Loucy (cell line): ENCODE measurements at regions not wholly inside any gene's neighbourhood (a gene's known extent, or its start where the extent isn't known, plus 50 kb on each side); places are given as distances from the start of the nearest gene placed in this dataset.

Experiments
- H2AFZ ChIP-seq: fragments of 200-600 bp; sonication (generic); 2 replicates; pipeline ENCODE4 v1.6.0; 2016; ENCODE audit warnings: antibody characterized with exemption, mild to moderate bottlenecking, low read length, moderate library complexity
- H3F3A ChIP-seq: fragments of 200-600 bp; 2 replicates; pipeline ENCODE4 v1.6.0; 2016; ENCODE audit warnings: antibody characterized with exemption, low read depth, mild to moderate bottlenecking
- H3K27me3 ChIP-seq: fragments of 200-600 bp; sonication (generic); 2 replicates; pipeline ENCODE4 v1.6.1; 2014; ENCODE audit warnings: low read length, mild to moderate bottlenecking; ENCODE audit not compliant: insufficient read depth, poor library complexity, severe bottlenecking
- H3K36me3 ChIP-seq: fragments of 200-600 bp; sonication (generic); 2 replicates; pipeline ENCODE4 v1.6.1; 2016; ENCODE audit warnings: low read length; ENCODE audit not compliant: insufficient read depth
- H3K4me1 ChIP-seq: fragments of 200-600 bp; sonication (generic); 2 replicates; pipeline ENCODE4 v1.5.1; 2014; ENCODE audit warnings: low read length, mild to moderate bottlenecking; ENCODE audit not compliant: insufficient read depth, poor library complexity, severe bottlenecking
- H3K4me2 ChIP-seq: fragments of 200-600 bp; sonication (generic); 2 replicates; pipeline ENCODE4 v1.6.0; 2014; ENCODE audit warnings: antibody characterized with exemption, low read length, low read depth, mild to moderate bottlenecking; ENCODE audit not compliant: poor library complexity, severe bottlenecking
- H3K4me3 ChIP-seq: fragments of 200-600 bp; sonication (generic); 2 replicates; pipeline ENCODE4 v1.5.1; 2014; ENCODE audit warnings: low read length, mild to moderate bottlenecking, mixed read lengths; ENCODE audit not compliant: poor library complexity, severe bottlenecking
- H3K79me2 ChIP-seq: fragments of 200-600 bp; sonication (generic); 2 replicates; pipeline ENCODE4 v1.6.1; 2014; ENCODE audit warnings: low read length; ENCODE audit not compliant: insufficient read depth
- H3K9ac ChIP-seq: fragments of 200-600 bp; sonication (generic); 2 replicates; pipeline ENCODE4 v1.6.0; 2014; ENCODE audit warnings: mild to moderate bottlenecking, low read depth, low read length, moderate library complexity; ENCODE audit not compliant: poor library complexity, severe bottlenecking
- H3K9me2 ChIP-seq: fragments of 200-600 bp; sonication (generic); replicated peaks from 2 replicates; pipeline ENCODE4 v1.6.1; 2016; ENCODE audit warnings: low read depth, low read length, mixed read lengths
- H3K9me3 ChIP-seq: fragments of 200-600 bp; sonication (generic); 2 replicates; pipeline ENCODE4 v1.6.1; 2014; ENCODE audit warnings: mild to moderate bottlenecking, antibody characterized with exemption, low read length, low read depth; ENCODE audit not compliant: insufficient read depth
- H4K20me1 ChIP-seq: fragments of 200-600 bp; sonication (generic); 2 replicates; pipeline ENCODE4 v1.6.0; 2014; ENCODE audit warnings: antibody characterized with exemption, low read length, mild to moderate bottlenecking; ENCODE audit not compliant: insufficient read depth, poor library complexity, severe bottlenecking
- EZH2phosphoT487 ChIP-seq: fragments of 200-600 bp; IDR thresholded peaks from 2 replicates; pipeline ENCODE4 v1.6.1; 2018; ENCODE audit warnings: antibody characterized with exemption, mild to moderate bottlenecking, moderate library complexity, borderline replicate concordance
- TF ChIP-seq, protein P1 (sequence below): fragments of 200-600 bp; sonication (generic); conservative IDR thresholded peaks from 2 replicates; pipeline ENCODE4 v1.5.1; 2014; ENCODE audit warnings: mild to moderate bottlenecking, antibody characterized with exemption, low read length

- H3K9me2 ChIP-seq, result no peaks in the 10 kb centered on the region
- TF ChIP-seq EZH2phosphoT487, result no peak
- TF ChIP-seq, protein P1, sequence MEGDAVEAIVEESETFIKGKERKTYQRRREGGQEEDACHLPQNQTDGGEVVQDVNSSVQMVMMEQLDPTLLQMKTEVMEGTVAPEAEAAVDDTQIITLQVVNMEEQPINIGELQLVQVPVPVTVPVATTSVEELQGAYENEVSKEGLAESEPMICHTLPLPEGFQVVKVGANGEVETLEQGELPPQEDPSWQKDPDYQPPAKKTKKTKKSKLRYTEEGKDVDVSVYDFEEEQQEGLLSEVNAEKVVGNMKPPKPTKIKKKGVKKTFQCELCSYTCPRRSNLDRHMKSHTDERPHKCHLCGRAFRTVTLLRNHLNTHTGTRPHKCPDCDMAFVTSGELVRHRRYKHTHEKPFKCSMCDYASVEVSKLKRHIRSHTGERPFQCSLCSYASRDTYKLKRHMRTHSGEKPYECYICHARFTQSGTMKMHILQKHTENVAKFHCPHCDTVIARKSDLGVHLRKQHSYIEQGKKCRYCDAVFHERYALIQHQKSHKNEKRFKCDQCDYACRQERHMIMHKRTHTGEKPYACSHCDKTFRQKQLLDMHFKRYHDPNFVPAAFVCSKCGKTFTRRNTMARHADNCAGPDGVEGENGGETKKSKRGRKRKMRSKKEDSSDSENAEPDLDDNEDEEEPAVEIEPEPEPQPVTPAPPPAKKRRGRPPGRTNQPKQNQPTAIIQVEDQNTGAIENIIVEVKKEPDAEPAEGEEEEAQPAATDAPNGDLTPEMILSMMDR, result no peak
- H3K4me3 ChIP-seq, result no peak overlapping the region
- H3K9me3 ChIP-seq, result no peaks in the 10 kb centered on the region
- peaks cover 15% of the 10 kb centered on the region for H3K4me1 ChIP-seq
- no peaks in the 10 kb centered on the region for H4K20me1 ChIP-seq
- no peak overlapping the region for H2AFZ ChIP-seq
- no peak overlapping the region for H3K9ac ChIP-seq
- H3K4me2 ChIP-seq, result no peak overlapping the region
- no peaks in the 10 kb centered on the region for H3F3A ChIP-seq
- H3K79me2 ChIP-seq, result no peaks in the 10 kb centered on the region
- H3K36me3 ChIP-seq, result no peaks in the 10 kb centered on the region
- peaks cover 86% of the 10 kb centered on the region for H3K27me3 ChIP-seq
Measured at GRCh38 chr5:124647352-124647751, 99.1 kb downstream of the ZNF608 start.

DNA sequence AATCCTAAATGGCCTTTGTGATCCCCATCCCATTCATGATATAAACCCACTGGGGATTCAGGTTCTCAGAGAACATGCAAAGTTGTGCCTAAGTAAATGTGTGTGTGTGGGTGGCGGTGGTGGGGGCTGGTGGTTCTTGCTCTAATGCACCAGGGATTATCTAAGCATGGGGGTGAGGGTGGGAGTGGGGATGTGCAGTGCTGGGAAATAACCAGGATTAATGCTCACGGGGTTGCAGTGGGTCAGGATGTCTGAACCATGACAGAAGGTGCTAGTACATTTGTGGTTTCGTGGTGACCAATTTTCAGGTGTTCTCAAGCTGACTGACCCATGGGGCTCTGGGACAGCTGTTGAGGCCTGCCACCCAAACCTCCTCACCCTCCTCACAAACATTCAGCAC is 101.0 kb downstream of the ZNF608 start:
- no peak overlapping the region for H2AFZ ChIP-seq
- no peaks in the 10 kb centered on the region for H3K36me3 ChIP-seq
- H3K9me3 ChIP-seq, result no peaks in the 10 kb centered on the region
- H3K9me2 ChIP-seq, result no peaks in the 10 kb centered on the region
- H4K20me1 ChIP-seq, result no peaks in the 10 kb centered on the region
- no peak overlapping the region for H3K4me2 ChIP-seq
- no peak overlapping the region for H3K4me3 ChIP-seq
- no peaks in the 10 kb centered on the region for H3K79me2 ChIP-seq
- no peak for TF ChIP-seq EZH2phosphoT487
- TF ChIP-seq, protein P1, result no peak
- H3K9ac ChIP-seq, result no peak overlapping the region
- peaks cover 85% of the 10 kb centered on the region for H3K27me3 ChIP-seq
- peaks cover 11% of the 10 kb centered on the region for H3K4me1 ChIP-seq
- H3F3A ChIP-seq, result no peaks in the 10 kb centered on the region

DNA sequence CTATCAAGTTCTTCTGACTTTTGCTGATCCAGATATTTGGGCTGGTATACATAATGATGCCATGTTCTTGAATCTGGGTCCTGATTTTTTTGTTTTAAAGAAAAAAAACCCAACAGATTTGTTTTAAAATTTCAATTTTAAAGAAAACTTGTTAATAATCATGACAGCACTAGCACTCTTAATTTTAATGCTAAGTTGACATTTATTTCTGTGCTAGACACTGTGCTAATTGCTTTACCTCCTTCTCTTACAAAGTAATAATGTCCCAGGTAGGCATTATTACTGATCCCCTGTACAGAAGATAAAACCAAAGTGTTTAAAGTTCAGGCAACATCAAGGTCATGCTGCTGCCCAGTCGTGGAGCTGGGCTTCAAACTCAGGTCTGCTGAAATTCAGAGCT is 101.9 kb downstream of the ZNF608 start:
- Histone ChIP-seq H2AFZ (no peak overlapping the region), H3K4me1 (peaks cover 6% of the 10 kb centered on the region)

More for the DNA sequence above, 101.9 kb downstream of the ZNF608 start:
- H3K4me3 ChIP-seq, result no peak overlapping the region
- H3K27me3 ChIP-seq, result peaks cover 85% of the 10 kb centered on the region
- no peak overlapping the region for H3K9ac ChIP-seq
- no peaks in the 10 kb centered on the region for H4K20me1 ChIP-seq
- H3K4me2 ChIP-seq, result no peak overlapping the region
- H3F3A ChIP-seq, result no peaks in the 10 kb centered on the region
- H3K9me2 ChIP-seq, result no peaks in the 10 kb centered on the region
- H3K79me2 ChIP-seq, result no peaks in the 10 kb centered on the region
- TF ChIP-seq, protein P1, result no peak
- no peak for TF ChIP-seq EZH2phosphoT487
- no peaks in the 10 kb centered on the region for H3K36me3 ChIP-seq
- H3K9me3 ChIP-seq, result no peaks in the 10 kb centered on the region
